WTC11 (cell line): ENCODE measurements at regions not wholly inside any gene's neighbourhood (a gene's known extent, or its start where the extent isn't known, plus 50 kb on each side); places are given as distances from the start of the nearest gene placed in this dataset.
A peak's percentile ranks its signal among the peaks of the same experiment; 100 is the strongest.

Experiments used
- ATAC-seq: fragments of 200-7000 bp; cut with Tn5 transposase; 2 replicates; pipeline ENCODE4 v1.10.0; 2021; ENCODE audit warnings: mild to moderate bottlenecking, moderate library complexity
- CTCF ChIA-PET: fragments of 300-600 bp; sonication (Branson Sonifier 250); formaldehyde crosslinking; loops from one replicate; lab custom pipeline; 2021; ENCODE audit warnings: antibody characterized with exemption; lab: Charles Lee
- POLR2A ChIA-PET: fragments of 350-600 bp; sonication (Branson Sonifier 250); formaldehyde crosslinking; loops from one replicate; lab custom pipeline; 2021; ENCODE audit warnings: antibody characterized with exemption; lab: Charles Lee
- DNase-seq: peaks from one replicate; pipeline ENCODE4 v3.0.0; 2021; ENCODE audit warnings: low spot score
- H3K27ac Mint-ChIP-seq: 2 replicates; pipeline ENCODE4 v1.8.0; 2021; ENCODE audit warnings: mixed read lengths
- H3K27me3 Mint-ChIP-seq: 2 replicates; pipeline ENCODE4 v1.8.0; 2021; ENCODE audit warnings: low read depth, mild to moderate bottlenecking, moderate library complexity, mixed read lengths
- H3K36me3 Mint-ChIP-seq: 2 replicates; pipeline ENCODE4 v1.8.0; 2021; ENCODE audit warnings: mixed read lengths
- H3K4me1 Mint-ChIP-seq: 2 replicates; pipeline ENCODE4 v1.8.0; 2022; ENCODE audit warnings: mixed read lengths
- H3K4me3 Mint-ChIP-seq: 2 replicates; pipeline ENCODE4 v1.8.0; 2021; ENCODE audit warnings: mild to moderate bottlenecking, moderate library complexity, mixed read lengths
- H3K9me3 Mint-ChIP-seq: 2 replicates; pipeline ENCODE4 v1.8.0; 2021; ENCODE audit warnings: mixed read lengths
- CBFB ChIP-seq: sonication (generic); formaldehyde crosslinking; IDR thresholded peaks from 2 replicates; pipeline ENCODE4 v1.8.1; 2022; ENCODE audit warnings: mild to moderate bottlenecking, low read depth, missing genetic modification reagents
- ETV6 ChIP-seq: sonication (generic); formaldehyde crosslinking; IDR thresholded peaks from 2 replicates; pipeline ENCODE4 v1.8.1; 2022; ENCODE audit warnings: mild to moderate bottlenecking, missing genetic modification reagents
- GRHL2 ChIP-seq: fragments of 250-450 bp; sonication (Bioruptor Pico); IDR thresholded peaks from 2 replicates; pipeline ENCODE4 v1.8.0; 2022; ENCODE audit warnings: mild to moderate bottlenecking, moderate library complexity; ENCODE audit not compliant: insufficient replicate concordance, severe bottlenecking
- GTF2I ChIP-seq: fragments of 250-450 bp; sonication (Bioruptor Pico); conservative IDR thresholded peaks from 2 replicates; pipeline ENCODE4 v1.4.0; 2021; ENCODE audit warnings: mild to moderate bottlenecking
- MAX ChIP-seq: sonication (generic); formaldehyde crosslinking; IDR thresholded peaks from 2 replicates; pipeline ENCODE4 v1.8.0; 2022; ENCODE audit warnings: mild to moderate bottlenecking, missing genetic modification reagents
- NFATC4 ChIP-seq: fragments of 250-450 bp; sonication (Bioruptor Pico); IDR thresholded peaks from 2 replicates; pipeline ENCODE4 v1.9.0; 2021; ENCODE audit warnings: mild to moderate bottlenecking
- NR1H2 ChIP-seq: sonication (generic); formaldehyde crosslinking; IDR thresholded peaks from 2 replicates; pipeline ENCODE4 v1.9.0; 2021; ENCODE audit warnings: mild to moderate bottlenecking, moderate library complexity, missing genetic modification reagents
- NR3C1 ChIP-seq: sonication (generic); formaldehyde crosslinking; conservative IDR thresholded peaks from 2 replicates; pipeline ENCODE4 v1.8.1; 2023; ENCODE audit warnings: low read depth, mild to moderate bottlenecking, missing genetic modification reagents
- RELA ChIP-seq: sonication (generic); formaldehyde crosslinking; IDR thresholded peaks from 2 replicates; pipeline ENCODE4 v1.8.1; 2022; ENCODE audit warnings: missing genetic modification reagents, mild to moderate bottlenecking, borderline replicate concordance
- SMAD4 ChIP-seq: sonication (generic); formaldehyde crosslinking; IDR thresholded peaks from 2 replicates; pipeline ENCODE4 v1.8.0; 2022; ENCODE audit warnings: mild to moderate bottlenecking, missing genetic modification reagents
- TEAD1 ChIP-seq: sonication (generic); formaldehyde crosslinking; IDR thresholded peaks from 2 replicates; pipeline ENCODE4 v1.8.0; 2022; ENCODE audit warnings: mild to moderate bottlenecking, missing genetic modification reagents
- ZBTB21 ChIP-seq: sonication (generic); formaldehyde crosslinking; IDR thresholded peaks from 2 replicates; pipeline ENCODE4 v1.8.1; 2023; ENCODE audit warnings: mild to moderate bottlenecking, missing genetic modification reagents, borderline replicate concordance
- ZNF281 ChIP-seq: sonication (generic); formaldehyde crosslinking; IDR thresholded peaks from 2 replicates; pipeline ENCODE4 v1.8.0; 2023; ENCODE audit warnings: mild to moderate bottlenecking, missing genetic modification reagents
- TF ChIP-seq, protein P1 (sequence below): sonication (generic); formaldehyde crosslinking; IDR thresholded peaks from 2 replicates; pipeline ENCODE4 v1.8.1; 2023; ENCODE audit warnings: mild to moderate bottlenecking, missing genetic modification reagents, borderline replicate concordance
- TF ChIP-seq, protein P2 (sequence below): sonication (generic); formaldehyde crosslinking; IDR thresholded peaks from 2 replicates; pipeline ENCODE4 v1.8.1; 2023; ENCODE audit warnings: mild to moderate bottlenecking, moderate library complexity, missing genetic modification reagents
- TF ChIP-seq, protein P3 (sequence below): sonication (generic); formaldehyde crosslinking; IDR thresholded peaks from 2 replicates; pipeline ENCODE4 v1.8.1; 2023; ENCODE audit warnings: mild to moderate bottlenecking, missing genetic modification reagents, moderate library complexity
- TF ChIP-seq, protein P4 (sequence below): fragments of 250-450 bp; sonication (Bioruptor Pico); IDR thresholded peaks from 2 replicates; pipeline ENCODE4 v1.9.0; 2021; ENCODE audit warnings: mild to moderate bottlenecking
- TF ChIP-seq, protein P5 (sequence below): fragments of 250-450 bp; sonication (Bioruptor Pico); IDR thresholded peaks from 2 replicates; pipeline ENCODE4 v1.9.0; 2021; ENCODE audit warnings: mild to moderate bottlenecking, borderline replicate concordance

DNA sequence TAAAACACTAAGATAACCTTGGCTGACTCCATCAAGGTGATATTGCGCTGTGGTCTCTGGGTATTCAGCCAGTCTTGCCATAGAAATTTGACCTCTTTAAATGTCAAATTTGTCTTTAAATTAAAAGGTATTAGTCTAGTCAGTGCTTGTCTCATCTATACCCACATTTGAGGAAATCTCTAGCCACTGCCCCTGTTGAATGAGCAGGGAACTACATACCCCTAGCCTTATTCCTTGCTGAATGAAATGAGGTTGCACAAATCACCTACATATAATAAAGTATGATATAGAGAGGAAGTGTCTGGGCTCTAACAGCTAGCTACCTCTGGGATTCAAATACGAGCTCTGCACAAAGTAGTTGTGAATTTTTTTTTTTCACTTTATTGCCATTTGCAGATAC, 256.8 kb downstream of the C12orf50 start:
- TF ChIP-seq NFATC4 (CRISPR knock-in tag) (no peak), GRHL2 (CRISPR knock-in tag) (no peak), GTF2I (no peak), TEAD1 (CRISPR knock-in tag) (no peak), ZBTB21 (CRISPR knock-in tag) (no peak), SMAD4 (CRISPR knock-in tag) (no peak), NR1H2 (CRISPR knock-in tag) (no peak), NR3C1 (CRISPR knock-in tag) (no peak), MAX (no peak), ETV6 (CRISPR knock-in tag) (no peak), CBFB (no peak), RELA (no peak), ZNF281 (CRISPR knock-in tag) (no peak)
- TF ChIP-seq, protein P1, sequence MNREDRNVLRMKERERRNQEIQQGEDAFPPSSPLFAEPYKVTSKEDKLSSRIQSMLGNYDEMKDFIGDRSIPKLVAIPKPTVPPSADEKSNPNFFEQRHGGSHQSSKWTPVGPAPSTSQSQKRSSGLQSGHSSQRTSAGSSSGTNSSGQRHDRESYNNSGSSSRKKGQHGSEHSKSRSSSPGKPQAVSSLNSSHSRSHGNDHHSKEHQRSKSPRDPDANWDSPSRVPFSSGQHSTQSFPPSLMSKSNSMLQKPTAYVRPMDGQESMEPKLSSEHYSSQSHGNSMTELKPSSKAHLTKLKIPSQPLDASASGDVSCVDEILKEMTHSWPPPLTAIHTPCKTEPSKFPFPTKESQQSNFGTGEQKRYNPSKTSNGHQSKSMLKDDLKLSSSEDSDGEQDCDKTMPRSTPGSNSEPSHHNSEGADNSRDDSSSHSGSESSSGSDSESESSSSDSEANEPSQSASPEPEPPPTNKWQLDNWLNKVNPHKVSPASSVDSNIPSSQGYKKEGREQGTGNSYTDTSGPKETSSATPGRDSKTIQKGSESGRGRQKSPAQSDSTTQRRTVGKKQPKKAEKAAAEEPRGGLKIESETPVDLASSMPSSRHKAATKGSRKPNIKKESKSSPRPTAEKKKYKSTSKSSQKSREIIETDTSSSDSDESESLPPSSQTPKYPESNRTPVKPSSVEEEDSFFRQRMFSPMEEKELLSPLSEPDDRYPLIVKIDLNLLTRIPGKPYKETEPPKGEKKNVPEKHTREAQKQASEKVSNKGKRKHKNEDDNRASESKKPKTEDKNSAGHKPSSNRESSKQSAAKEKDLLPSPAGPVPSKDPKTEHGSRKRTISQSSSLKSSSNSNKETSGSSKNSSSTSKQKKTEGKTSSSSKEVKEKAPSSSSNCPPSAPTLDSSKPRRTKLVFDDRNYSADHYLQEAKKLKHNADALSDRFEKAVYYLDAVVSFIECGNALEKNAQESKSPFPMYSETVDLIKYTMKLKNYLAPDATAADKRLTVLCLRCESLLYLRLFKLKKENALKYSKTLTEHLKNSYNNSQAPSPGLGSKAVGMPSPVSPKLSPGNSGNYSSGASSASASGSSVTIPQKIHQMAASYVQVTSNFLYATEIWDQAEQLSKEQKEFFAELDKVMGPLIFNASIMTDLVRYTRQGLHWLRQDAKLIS (CRISPR knock-in tag) = no peak
- TF ChIP-seq, protein P2, sequence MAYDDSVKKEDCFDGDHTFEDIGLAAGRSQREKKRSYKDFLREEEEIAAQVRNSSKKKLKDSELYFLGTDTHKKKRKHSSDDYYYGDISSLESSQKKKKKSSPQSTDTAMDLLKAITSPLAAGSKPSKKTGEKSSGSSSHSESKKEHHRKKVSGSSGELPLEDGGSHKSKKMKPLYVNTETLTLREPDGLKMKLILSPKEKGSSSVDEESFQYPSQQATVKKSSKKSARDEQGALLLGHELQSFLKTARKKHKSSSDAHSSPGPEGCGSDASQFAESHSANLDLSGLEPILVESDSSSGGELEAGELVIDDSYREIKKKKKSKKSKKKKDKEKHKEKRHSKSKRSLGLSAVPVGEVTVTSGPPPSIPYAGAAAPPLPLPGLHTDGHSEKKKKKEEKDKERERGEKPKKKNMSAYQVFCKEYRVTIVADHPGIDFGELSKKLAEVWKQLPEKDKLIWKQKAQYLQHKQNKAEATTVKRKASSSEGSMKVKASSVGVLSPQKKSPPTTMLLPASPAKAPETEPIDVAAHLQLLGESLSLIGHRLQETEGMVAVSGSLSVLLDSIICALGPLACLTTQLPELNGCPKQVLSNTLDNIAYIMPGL (CRISPR knock-in tag) = no peak
- TF ChIP-seq, protein P3, sequence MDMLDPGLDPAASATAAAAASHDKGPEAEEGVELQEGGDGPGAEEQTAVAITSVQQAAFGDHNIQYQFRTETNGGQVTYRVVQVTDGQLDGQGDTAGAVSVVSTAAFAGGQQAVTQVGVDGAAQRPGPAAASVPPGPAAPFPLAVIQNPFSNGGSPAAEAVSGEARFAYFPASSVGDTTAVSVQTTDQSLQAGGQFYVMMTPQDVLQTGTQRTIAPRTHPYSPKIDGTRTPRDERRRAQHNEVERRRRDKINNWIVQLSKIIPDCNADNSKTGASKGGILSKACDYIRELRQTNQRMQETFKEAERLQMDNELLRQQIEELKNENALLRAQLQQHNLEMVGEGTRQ (CRISPR knock-in tag) = no peak
- TF ChIP-seq, protein P4, sequence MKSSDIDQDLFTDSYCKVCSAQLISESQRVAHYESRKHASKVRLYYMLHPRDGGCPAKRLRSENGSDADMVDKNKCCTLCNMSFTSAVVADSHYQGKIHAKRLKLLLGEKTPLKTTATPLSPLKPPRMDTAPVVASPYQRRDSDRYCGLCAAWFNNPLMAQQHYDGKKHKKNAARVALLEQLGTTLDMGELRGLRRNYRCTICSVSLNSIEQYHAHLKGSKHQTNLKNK (CRISPR knock-in tag) = no peak
- TF ChIP-seq, protein P5, sequence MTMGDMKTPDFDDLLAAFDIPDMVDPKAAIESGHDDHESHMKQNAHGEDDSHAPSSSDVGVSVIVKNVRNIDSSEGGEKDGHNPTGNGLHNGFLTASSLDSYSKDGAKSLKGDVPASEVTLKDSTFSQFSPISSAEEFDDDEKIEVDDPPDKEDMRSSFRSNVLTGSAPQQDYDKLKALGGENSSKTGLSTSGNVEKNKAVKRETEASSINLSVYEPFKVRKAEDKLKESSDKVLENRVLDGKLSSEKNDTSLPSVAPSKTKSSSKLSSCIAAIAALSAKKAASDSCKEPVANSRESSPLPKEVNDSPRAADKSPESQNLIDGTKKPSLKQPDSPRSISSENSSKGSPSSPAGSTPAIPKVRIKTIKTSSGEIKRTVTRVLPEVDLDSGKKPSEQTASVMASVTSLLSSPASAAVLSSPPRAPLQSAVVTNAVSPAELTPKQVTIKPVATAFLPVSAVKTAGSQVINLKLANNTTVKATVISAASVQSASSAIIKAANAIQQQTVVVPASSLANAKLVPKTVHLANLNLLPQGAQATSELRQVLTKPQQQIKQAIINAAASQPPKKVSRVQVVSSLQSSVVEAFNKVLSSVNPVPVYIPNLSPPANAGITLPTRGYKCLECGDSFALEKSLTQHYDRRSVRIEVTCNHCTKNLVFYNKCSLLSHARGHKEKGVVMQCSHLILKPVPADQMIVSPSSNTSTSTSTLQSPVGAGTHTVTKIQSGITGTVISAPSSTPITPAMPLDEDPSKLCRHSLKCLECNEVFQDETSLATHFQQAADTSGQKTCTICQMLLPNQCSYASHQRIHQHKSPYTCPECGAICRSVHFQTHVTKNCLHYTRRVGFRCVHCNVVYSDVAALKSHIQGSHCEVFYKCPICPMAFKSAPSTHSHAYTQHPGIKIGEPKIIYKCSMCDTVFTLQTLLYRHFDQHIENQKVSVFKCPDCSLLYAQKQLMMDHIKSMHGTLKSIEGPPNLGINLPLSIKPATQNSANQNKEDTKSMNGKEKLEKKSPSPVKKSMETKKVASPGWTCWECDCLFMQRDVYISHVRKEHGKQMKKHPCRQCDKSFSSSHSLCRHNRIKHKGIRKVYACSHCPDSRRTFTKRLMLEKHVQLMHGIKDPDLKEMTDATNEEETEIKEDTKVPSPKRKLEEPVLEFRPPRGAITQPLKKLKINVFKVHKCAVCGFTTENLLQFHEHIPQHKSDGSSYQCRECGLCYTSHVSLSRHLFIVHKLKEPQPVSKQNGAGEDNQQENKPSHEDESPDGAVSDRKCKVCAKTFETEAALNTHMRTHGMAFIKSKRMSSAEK (CRISPR knock-in tag) = no peak
- no peak for DNase-seq
- ChIA-PET CTCF (no interaction called here), POLR2A (no interaction called here)
- Mint-ChIP-seq H3K27ac (no peak overlapping the region), H3K4me3 (no peak overlapping the region), H3K4me1 (no peaks in the 10 kb centered on the region), H3K36me3 (no peaks in the 10 kb centered on the region), H3K9me3 (peaks cover 10% of the 10 kb centered on the region; the same call in 1 of the 2 replicates), H3K27me3 (no peaks in the 10 kb centered on the region)
- ATAC-seq = peak; percentile 43; the same call in 1 of the 2 replicates
